ENCODE measurements at regions not wholly inside any gene's neighbourhood (a gene's known extent, or its start where the extent isn't known, plus 50 kb on each side); places are given as distances from the start of the nearest gene placed in this dataset.

- ChIA-PET CTCF (no interaction called here), POLR2A (no interaction called here)
- ATAC-seq (no peak), DNase-seq (ENCODE audit: low read depth, low spot score) (no peak)
- Histone ChIP-seq H3K9me3 (ENCODE audit: control insufficient read depth, insufficient read depth, low read depth, low read length) (no peaks in the 10 kb centered on the region), H3K27me3 (ENCODE audit: control insufficient read depth, insufficient read depth, low read length) (no peaks in the 10 kb centered on the region; the same call in 1 of the 2 replicates), H3K36me3 (ENCODE audit: control insufficient read depth, insufficient read depth, low read length) (no peaks in the 10 kb centered on the region), H3K4me1 (ENCODE audit: control insufficient read depth, insufficient read depth, low read length) (no peaks in the 10 kb centered on the region), H3K27ac (ENCODE audit: low read length) (no peak overlapping the region), H3K4me3 (ENCODE audit: low read depth in 2 of 2, low read length in 2 of 2) (no peak overlapping the region)
- intact Hi-C loops (cut with micrococcal nuclease; ENCODE audit: unreplicated experiment), result no loop called here
- in situ Hi-C loops (cut with HindIII; ENCODE audit: low pct_unique_long_range_greater_than_20kb, low sequenced_read_pairs), result no loop called here
- TF ChIP-seq SIN3A (IDR thresholded peaks at IDR 0.05; ENCODE audit: borderline replicate concordance, insufficient read depth, low read depth, low read length), result no peak
- no peak for TF ChIP-seq POLR2AphosphoS5 (IDR thresholded peaks at IDR 0.05; ENCODE audit: low read depth, low read length)
- TF ChIP-seq TCF7L2 (IDR thresholded peaks at IDR 0.05; ENCODE audit: low read depth, low read length), result no peak
- TF ChIP-seq CTCF (IDR thresholded peaks at IDR 0.05), result no peak
- TF ChIP-seq REST (IDR thresholded peaks at IDR 0.05; ENCODE audit: insufficient read depth in 1 of 2, low read depth in 2 of 2, low read length in 1 of 2), result no peak
- no TSS peak for BruUV-seq (replicated peaks)
Observed at GRCh38 chr1:229022595-229023333, 248.1 kb upstream of the RAB4A start.

- in situ Hi-C loops (cut with HindIII; ENCODE audit: low pct_unique_long_range_greater_than_20kb, low sequenced_read_pairs) (no loop called here), intact Hi-C loops (cut with micrococcal nuclease; ENCODE audit: unreplicated experiment) (no loop called here)
- no peaks in the 10 kb centered on the region for H3K4me1 ChIP-seq (ENCODE audit: control insufficient read depth, insufficient read depth, low read length)
- no peaks in the 10 kb centered on the region for H3K36me3 ChIP-seq (ENCODE audit: control insufficient read depth, insufficient read depth, low read length)
- CTCF ChIA-PET, result no interaction called here
- DNase-seq (ENCODE audit: low read depth, low spot score) (no peak), ATAC-seq (no peak)
- POLR2A ChIA-PET, result no interaction called here
- no peaks in the 10 kb centered on the region for H3K9me3 ChIP-seq (ENCODE audit: control insufficient read depth, insufficient read depth, low read depth, low read length)
- BruUV-seq (replicated peaks), result no TSS peak
- no peaks in the 10 kb centered on the region; the same call in 1 of the 2 replicates for H3K27me3 ChIP-seq (ENCODE audit: control insufficient read depth, insufficient read depth, low read length)
- H3K27ac ChIP-seq (ENCODE audit: low read length), result no peak overlapping the region
- H3K4me3 ChIP-seq (ENCODE audit: low read depth in 2 of 2, low read length in 2 of 2), result no peak overlapping the region
- no peak for TF ChIP-seq POLR2AphosphoS5 (IDR thresholded peaks at IDR 0.05; ENCODE audit: low read depth, low read length)
- TF ChIP-seq CTCF (IDR thresholded peaks at IDR 0.05), result no peak
- TF ChIP-seq REST (IDR thresholded peaks at IDR 0.05; ENCODE audit: insufficient read depth in 1 of 2, low read depth in 2 of 2, low read length in 1 of 2), result no peak
- no peak for TF ChIP-seq TCF7L2 (IDR thresholded peaks at IDR 0.05; ENCODE audit: low read depth, low read length)
- no peak for TF ChIP-seq SIN3A (IDR thresholded peaks at IDR 0.05; ENCODE audit: borderline replicate concordance, insufficient read depth, low read depth, low read length)
Observed at GRCh38 chr1:229023651-229024300, 247.1 kb upstream of the RAB4A start.

All from Panc1 (cell line).